A673 (cell line): ENCODE measurements at regions not wholly inside any gene's neighbourhood (a gene's known extent, or its start where the extent isn't known, plus 50 kb on each side); places are given as distances from the start of the nearest gene placed in this dataset.
"Not testable (repeated sequence)": the region's sequence is repeated elsewhere in the genome, so short reads cannot be mapped to it uniquely, and the experiment has no call there.

ENCODE experiments used
- BruUV-seq: library from RNA; stranded (reverse); fragments of 400-500 nt; replicated peaks from 2 replicates; lab custom pipeline; 2021; lab: Mats Ljungman, UMichigan
- CTCF ChIA-PET: fragments of 300-600 bp; sonication (Branson Sonifier 250); formaldehyde crosslinking; loops from one replicate; lab custom pipeline; 2022; ENCODE audit warnings: antibody characterized with exemption; lab: Charles Lee
- POLR2A ChIA-PET: fragments of 300-600 bp; sonication (Branson Sonifier 250); formaldehyde crosslinking; loops from one replicate; lab custom pipeline; 2022; ENCODE audit warnings: antibody characterized with exemption; ENCODE audit not compliant: low non-redundant PET; lab: Charles Lee
- DNase-seq: peaks from one replicate; pipeline ENCODE4 v3.0.0-alpha.2; 2015; ENCODE audit warnings: low spot score
- H3K27ac ChIP-seq: fragments of 200-600 bp; sonication (generic); 2 replicates; pipeline ENCODE4 v1.5.1; 2016; ENCODE audit warnings: mixed run types, low read depth, mild to moderate bottlenecking, mixed read lengths, antibody characterized with exemption, low read length; ENCODE audit not compliant: poor library complexity, severe bottlenecking
- H3K27me3 ChIP-seq: fragments of 200-600 bp; sonication (generic); replicated peaks from 2 replicates; pipeline ENCODE4 v1.6.1; 2017; ENCODE audit warnings: mixed run types, low read depth, mild to moderate bottlenecking, mixed read lengths, antibody characterized with exemption, low read length; ENCODE audit not compliant: insufficient read depth, poor library complexity
- H3K36me3 ChIP-seq: fragments of 200-600 bp; sonication (generic); 2 replicates; pipeline ENCODE4 v1.6.1; 2016; ENCODE audit warnings: mixed run types, mild to moderate bottlenecking, mixed read lengths, antibody characterized with exemption, low read length; ENCODE audit not compliant: insufficient read depth, poor library complexity, severe bottlenecking
- H3K4me1 ChIP-seq: fragments of 200-600 bp; sonication (generic); 2 replicates; pipeline ENCODE4 v1.6.1; 2017; ENCODE audit warnings: mixed run types, mild to moderate bottlenecking, mixed read lengths, antibody characterized with exemption, low read length; ENCODE audit not compliant: insufficient read depth, poor library complexity, severe bottlenecking
- H3K4me3 ChIP-seq: fragments of 200-600 bp; sonication (generic); 2 replicates; pipeline ENCODE4 v1.5.1; 2016; ENCODE audit warnings: low read depth, mixed run types, mild to moderate bottlenecking, mixed read lengths, low read length; ENCODE audit not compliant: poor library complexity, severe bottlenecking
- H3K9me3 ChIP-seq: fragments of 200-600 bp; sonication (generic); 2 replicates; pipeline ENCODE4 v1.6.1; 2016; ENCODE audit warnings: mixed run types, low read depth, mild to moderate bottlenecking, mixed read lengths, antibody characterized with exemption, low read length; ENCODE audit not compliant: poor library complexity, severe bottlenecking
- intact Hi-C: fragments of 100-400 bp; cut with micrococcal nuclease; formaldehyde crosslinking; loops from one replicate; pipeline ENCODE4 v1.10.0; 2022; ENCODE audit not compliant: unreplicated experiment

DNA sequence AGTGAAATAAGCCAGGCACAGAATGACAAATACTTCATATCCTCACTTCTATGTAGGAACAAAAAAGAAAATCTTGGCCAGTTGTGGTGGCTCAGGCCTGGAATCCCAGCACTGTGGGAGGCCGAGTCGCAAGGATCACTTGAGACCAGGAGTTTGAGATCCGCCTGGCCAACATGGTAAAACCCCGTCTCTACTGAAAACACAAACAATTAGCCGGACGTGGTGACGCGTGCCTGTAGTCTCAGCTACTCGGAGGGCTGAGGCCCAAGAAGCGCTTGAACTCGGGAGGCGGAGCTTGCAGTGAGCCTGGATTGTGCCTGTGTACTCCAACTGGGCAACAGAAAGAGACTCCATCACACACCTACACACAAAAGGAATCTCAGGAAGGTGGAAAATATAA lies 112.3 kb upstream of the HMX1 start:
- DNase-seq, H3K4me3 ChIP-seq, intact Hi-C loops, H3K27ac ChIP-seq, H3K36me3 ChIP-seq, H3K4me1 ChIP-seq, POLR2A ChIA-PET, H3K9me3 ChIP-seq, H3K27me3 ChIP-seq, CTCF ChIA-PET, BruUV-seq: not testable (repeated sequence)

- H3K4me3 ChIP-seq, intact Hi-C loops, H3K27me3 ChIP-seq, POLR2A ChIA-PET, BruUV-seq, H3K9me3 ChIP-seq, H3K27ac ChIP-seq, H3K36me3 ChIP-seq, DNase-seq, CTCF ChIA-PET, H3K4me1 ChIP-seq: not testable (repeated sequence)
These were observed 105.0 kb upstream of the HMX1 start for GRCh38 chr4:8976466-8977128.

DNA sequence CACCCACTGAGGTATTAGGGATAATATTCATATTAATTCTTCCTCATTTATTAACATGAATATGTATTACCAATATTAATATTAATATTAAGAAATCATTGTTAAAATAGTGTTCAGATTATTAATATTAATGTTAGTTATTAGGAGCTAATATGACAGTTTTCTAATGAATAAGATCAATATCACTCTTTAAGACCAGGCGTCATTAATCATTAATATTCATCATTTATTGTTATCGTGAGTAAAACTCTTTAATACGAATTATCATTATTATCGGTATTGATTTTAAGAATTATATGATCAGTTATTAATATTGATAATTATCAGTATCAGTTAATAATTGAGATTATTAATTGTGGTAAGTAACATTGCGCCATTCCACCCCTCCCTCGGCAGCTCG lies 101.0 kb upstream of the HMX1 start:
- H3K27ac ChIP-seq, H3K9me3 ChIP-seq, BruUV-seq, DNase-seq, H3K4me1 ChIP-seq, CTCF ChIA-PET, H3K36me3 ChIP-seq, intact Hi-C loops, H3K27me3 ChIP-seq, POLR2A ChIA-PET, H3K4me3 ChIP-seq: not testable (repeated sequence)

DNA sequence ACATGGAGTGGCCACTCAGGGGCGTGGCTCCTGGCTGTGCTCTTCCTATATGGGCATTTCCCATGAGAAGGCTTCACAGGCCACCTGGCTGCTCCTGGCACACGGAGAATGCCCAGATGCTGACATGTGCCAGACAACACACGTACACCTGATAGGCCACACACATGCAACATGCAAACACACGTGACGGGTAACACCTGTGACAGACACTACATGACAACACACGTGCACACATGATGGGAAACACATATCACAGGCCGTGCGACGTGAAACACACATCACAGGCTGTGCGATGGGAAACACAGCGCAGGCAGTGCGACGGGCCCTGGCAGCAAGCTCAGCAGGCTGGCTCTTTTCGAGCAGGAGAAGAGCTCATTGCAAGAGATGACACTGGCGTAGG lies 94.3 kb upstream of the HMX1 start:
- H3K9me3 ChIP-seq, H3K27me3 ChIP-seq, BruUV-seq, H3K4me1 ChIP-seq, intact Hi-C loops, H3K4me3 ChIP-seq, DNase-seq, H3K27ac ChIP-seq, CTCF ChIA-PET, POLR2A ChIA-PET, H3K36me3 ChIP-seq: not testable (repeated sequence)

DNA sequence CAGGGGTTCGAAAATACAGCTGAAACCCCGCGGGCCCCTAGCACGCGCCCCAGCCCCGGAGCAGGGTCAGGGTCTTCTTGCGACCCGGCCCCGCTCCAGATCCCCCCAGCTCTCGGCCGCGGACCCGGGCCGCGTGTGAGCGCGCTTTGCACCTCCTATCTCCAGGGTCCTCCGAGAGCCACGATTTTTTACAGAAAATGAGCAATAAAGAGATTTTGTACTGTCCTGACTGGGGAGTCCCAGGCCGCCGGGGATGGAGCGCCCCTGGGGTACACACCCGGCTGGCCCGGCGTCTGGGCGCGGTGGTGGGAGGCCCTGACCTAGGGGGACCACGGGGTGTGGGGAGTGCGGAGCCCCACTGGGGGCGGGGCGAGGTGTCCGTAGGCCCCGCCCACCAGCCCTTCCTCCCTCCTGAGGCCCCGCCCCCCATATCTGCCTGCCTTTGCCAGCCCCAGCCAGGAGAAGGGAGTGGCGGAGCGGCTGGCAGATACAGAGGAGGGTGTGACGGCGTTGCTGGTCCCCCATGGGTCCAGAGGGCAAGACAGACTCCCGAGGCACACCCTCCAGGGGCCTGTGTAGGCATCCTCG lies 92.7 kb upstream of the HMX1 start:
- intact Hi-C loops, H3K27ac ChIP-seq, H3K27me3 ChIP-seq, H3K4me3 ChIP-seq, H3K4me1 ChIP-seq, H3K36me3 ChIP-seq, POLR2A ChIA-PET, DNase-seq, H3K9me3 ChIP-seq, CTCF ChIA-PET, BruUV-seq: not testable (repeated sequence)

DNA sequence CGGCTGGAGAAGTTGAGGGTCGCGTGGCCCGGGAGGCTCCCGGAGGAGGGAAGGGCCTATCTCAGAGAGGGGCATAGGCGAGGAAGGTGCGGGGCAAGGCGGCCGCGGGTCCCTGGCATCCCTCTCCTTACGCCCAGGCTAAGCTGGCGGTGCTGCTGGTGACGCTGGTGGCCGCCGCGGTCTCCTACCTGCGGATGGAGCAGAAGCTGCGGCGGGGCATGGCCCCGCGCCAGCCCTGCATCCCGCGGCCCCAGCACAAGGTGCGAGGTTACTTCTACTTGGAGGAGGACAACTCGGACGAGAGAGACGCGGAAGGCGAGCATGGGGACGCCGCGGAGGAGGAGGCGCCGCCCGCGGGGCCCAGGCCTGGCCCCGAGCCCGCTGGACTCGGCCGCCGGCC lies 91.9 kb upstream of the HMX1 start:
- H3K4me3 ChIP-seq, H3K27ac ChIP-seq, POLR2A ChIA-PET, H3K36me3 ChIP-seq, H3K4me1 ChIP-seq, H3K9me3 ChIP-seq, intact Hi-C loops, CTCF ChIA-PET, BruUV-seq, H3K27me3 ChIP-seq, DNase-seq: not testable (repeated sequence)
